ENCODE measurements at regions not wholly inside any gene's neighbourhood (a gene's known extent, or its start where the extent isn't known, plus 50 kb on each side); places are given as distances from the start of the nearest gene placed in this dataset.

DNA sequence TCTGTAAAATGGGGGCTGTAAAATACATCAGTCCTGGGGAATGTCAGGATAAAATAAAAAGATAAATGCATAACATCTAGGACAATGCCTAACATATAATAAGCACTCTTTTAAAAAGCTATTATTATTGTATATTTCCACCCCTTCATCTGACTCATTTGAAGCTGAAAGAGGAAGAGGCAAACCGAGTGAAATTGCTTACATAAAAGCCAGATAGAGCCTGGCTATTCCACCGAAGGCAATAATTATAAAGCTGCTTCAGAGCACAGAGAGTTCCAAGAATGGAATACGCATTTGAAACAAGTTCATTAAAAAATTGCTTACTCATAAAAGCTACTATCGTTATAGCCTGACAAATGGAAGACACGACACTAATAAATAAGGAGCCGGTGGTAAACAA, 186.1 kb upstream of the CAMK1G start:
- TF ChIP-seq, protein P1, sequence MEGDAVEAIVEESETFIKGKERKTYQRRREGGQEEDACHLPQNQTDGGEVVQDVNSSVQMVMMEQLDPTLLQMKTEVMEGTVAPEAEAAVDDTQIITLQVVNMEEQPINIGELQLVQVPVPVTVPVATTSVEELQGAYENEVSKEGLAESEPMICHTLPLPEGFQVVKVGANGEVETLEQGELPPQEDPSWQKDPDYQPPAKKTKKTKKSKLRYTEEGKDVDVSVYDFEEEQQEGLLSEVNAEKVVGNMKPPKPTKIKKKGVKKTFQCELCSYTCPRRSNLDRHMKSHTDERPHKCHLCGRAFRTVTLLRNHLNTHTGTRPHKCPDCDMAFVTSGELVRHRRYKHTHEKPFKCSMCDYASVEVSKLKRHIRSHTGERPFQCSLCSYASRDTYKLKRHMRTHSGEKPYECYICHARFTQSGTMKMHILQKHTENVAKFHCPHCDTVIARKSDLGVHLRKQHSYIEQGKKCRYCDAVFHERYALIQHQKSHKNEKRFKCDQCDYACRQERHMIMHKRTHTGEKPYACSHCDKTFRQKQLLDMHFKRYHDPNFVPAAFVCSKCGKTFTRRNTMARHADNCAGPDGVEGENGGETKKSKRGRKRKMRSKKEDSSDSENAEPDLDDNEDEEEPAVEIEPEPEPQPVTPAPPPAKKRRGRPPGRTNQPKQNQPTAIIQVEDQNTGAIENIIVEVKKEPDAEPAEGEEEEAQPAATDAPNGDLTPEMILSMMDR (conservative IDR thresholded peaks at IDR 0.05; ENCODE audit: low read length), result no peak
- no peak for TF ChIP-seq EZH2phosphoT487 (IDR thresholded peaks at IDR 0.05; ENCODE audit: borderline replicate concordance, low read depth, low read length)
